IMR-90 (cell line): ENCODE measurements at regions not wholly inside any gene's neighbourhood (a gene's known extent, or its start where the extent isn't known, plus 50 kb on each side); places are given as distances from the start of the nearest gene placed in this dataset.

Source experiments
- ATAC-seq: fragments of 200-7000 bp; cut with Tn5 transposase; 2 replicates; pipeline ENCODE4 v1.9.1; 2020; ENCODE audit warnings: low read depth, mild to moderate bottlenecking, moderate library complexity
- BruUV-seq: library from RNA; stranded (reverse); fragments of 400-500 nt; replicated peaks from 2 replicates; lab custom pipeline; 2021; lab: Mats Ljungman, UMichigan
- CTCF ChIA-PET: fragments of 300-600 bp; formaldehyde crosslinking; extraction: SDS; loops from one replicate; lab custom pipeline; 2021; ENCODE audit warnings: antibody characterized with exemption; lab: Yijun Ruan, JAX
- POLR2A ChIA-PET: fragments of 300-600 bp; sonication (Branson Sonifier 250); formaldehyde crosslinking; loops from one replicate; lab custom pipeline; 2022; ENCODE audit warnings: antibody characterized with exemption; ENCODE audit not compliant: unreplicated experiment; lab: Charles Lee
- DNase-seq: peaks from one replicate; pipeline ENCODE4 v3.0.0; 2013
- H2AFZ ChIP-seq: replicated peaks from 2 replicates; pipeline ENCODE3; 2013; ENCODE audit warnings: low read length, mild to moderate bottlenecking; ENCODE audit not compliant: poor library complexity
- H2AK5ac ChIP-seq: 2 replicates; pipeline ENCODE4 v1.6.1; 2013; ENCODE audit warnings: low read depth, low read length, inconsistent platforms
- H2AK9ac ChIP-seq: replicated peaks from 2 replicates; pipeline ENCODE3; 2013; ENCODE audit warnings: mild to moderate bottlenecking, low read depth, low read length, moderate library complexity; ENCODE audit not compliant: poor library complexity
- H2BK120ac ChIP-seq: 2 replicates; pipeline ENCODE4 v1.6.1; 2013; ENCODE audit warnings: low read depth, low read length, inconsistent platforms
- H2BK15ac ChIP-seq: 3 replicates; pipeline ENCODE4 v1.6.1; 2013; ENCODE audit warnings: low read depth, low read length, inconsistent platforms
- H2BK20ac ChIP-seq: 2 replicates; pipeline ENCODE4 v1.6.1; 2013; ENCODE audit warnings: low read depth, mild to moderate bottlenecking, inconsistent platforms, low read length, moderate library complexity
- H2BK5ac ChIP-seq: 2 replicates; pipeline ENCODE4 v1.6.1; 2013; ENCODE audit warnings: mild to moderate bottlenecking, low read depth, low read length, inconsistent platforms; ENCODE audit not compliant: poor library complexity, severe bottlenecking
- H3K14ac ChIP-seq: replicated peaks from 2 replicates; pipeline ENCODE4 v1.6.1; 2013; ENCODE audit warnings: low read depth, low read length, inconsistent platforms
- H3K18ac ChIP-seq: 2 replicates; pipeline ENCODE4 v1.6.1; 2013; ENCODE audit warnings: low read depth, low read length, control low read depth
- H3K23ac ChIP-seq: 2 replicates; pipeline ENCODE4 v1.6.1; 2013; ENCODE audit warnings: low read depth, low read length, inconsistent platforms
- H3K27ac ChIP-seq: 2 replicates; pipeline ENCODE4 v1.5.1; 2013; ENCODE audit warnings: mild to moderate bottlenecking, control low read depth, low read length; ENCODE audit not compliant: insufficient read depth
- H3K27me3 ChIP-seq: 2 replicates; pipeline ENCODE4 v1.6.1; 2013; ENCODE audit warnings: low read length; ENCODE audit not compliant: control insufficient read depth, insufficient read depth
- H3K36me3 ChIP-seq: 2 replicates; pipeline ENCODE4 v1.6.1; 2013; ENCODE audit warnings: low read length, mixed read lengths; ENCODE audit not compliant: control insufficient read depth, insufficient read depth
- H3K4ac ChIP-seq: 2 replicates; pipeline ENCODE4 v1.6.1; 2013; ENCODE audit warnings: low read depth, low read length, inconsistent platforms
- H3K4me1 ChIP-seq: 2 replicates; pipeline ENCODE4 v1.6.1; 2013; ENCODE audit warnings: low read length, mixed read lengths; ENCODE audit not compliant: control insufficient read depth, insufficient read depth
- H3K4me2 ChIP-seq: 2 replicates; pipeline ENCODE4 v1.6.1; 2013; ENCODE audit warnings: low read depth, mild to moderate bottlenecking, control low read depth, low read length, moderate library complexity
- H3K4me3 ChIP-seq: 2 replicates; pipeline ENCODE4 v1.5.1; 2013; ENCODE audit warnings: low read depth, mild to moderate bottlenecking, control low read depth, low read length, moderate library complexity; ENCODE audit not compliant: insufficient read depth
- H3K56ac ChIP-seq: 2 replicates; pipeline ENCODE4 v1.6.1; 2013; ENCODE audit warnings: low read length, inconsistent platforms; ENCODE audit not compliant: insufficient read depth; ENCODE audit errors: extremely low read depth
- H3K79me1 ChIP-seq, 2 experiments: 2 replicates each; pipeline ENCODE4 v1.6.1; 2013; ENCODE audit warnings: low read length in 2 of 2, inconsistent platforms in 1 of 2, low read depth in 1 of 2
- H3K9ac ChIP-seq: 2 replicates; pipeline ENCODE4 v1.6.1; 2013; ENCODE audit warnings: low read depth, low read length, control low read depth
- H3K9me1 ChIP-seq: 2 replicates; pipeline ENCODE4 v1.6.1; 2013; ENCODE audit warnings: low read length, inconsistent platforms; ENCODE audit not compliant: insufficient read depth
- H3K9me3 ChIP-seq: 2 replicates; pipeline ENCODE4 v1.6.1; 2013; ENCODE audit warnings: low read length; ENCODE audit not compliant: control insufficient read depth, insufficient read depth
- H4K20me1 ChIP-seq: 2 replicates; pipeline ENCODE4 v1.6.1; 2013; ENCODE audit warnings: low read length, inconsistent platforms; ENCODE audit not compliant: insufficient read depth
- H4K5ac ChIP-seq: 2 replicates; pipeline ENCODE4 v1.6.1; 2013; ENCODE audit warnings: mild to moderate bottlenecking, low read depth, low read length, control low read depth
- H4K8ac ChIP-seq, 2 experiments: 2 replicates each; pipeline ENCODE4 v1.6.1; 2013; ENCODE audit warnings: low read depth in 2 of 2, low read length in 2 of 2, control low read depth in 1 of 2, inconsistent platforms in 1 of 2
- H4K91ac ChIP-seq: 2 replicates; pipeline ENCODE4 v1.6.1; 2013; ENCODE audit warnings: low read depth, low read length, inconsistent platforms; ENCODE audit not compliant: insufficient read depth
- BHLHE40 ChIP-seq: fragments of 150-350 bp; IDR thresholded peaks from 2 replicates; pipeline ENCODE4 v1.6.1; 2016; ENCODE audit warnings: mild to moderate bottlenecking, low read depth, low read length
- CEBPB ChIP-seq: IDR thresholded peaks from 2 replicates; pipeline ENCODE4 v1.6.1; 2012; ENCODE audit warnings: low read depth, low read length, improper control_type of control experiment
- CHD1 ChIP-seq: IDR thresholded peaks from 2 replicates; pipeline ENCODE4 v1.6.1; 2012; ENCODE audit warnings: low read depth, low read length, improper control_type of control experiment
- CTCF ChIP-seq: conservative IDR thresholded peaks from 2 replicates; pipeline ENCODE4 v1.5.1; 2012; ENCODE audit warnings: mild to moderate bottlenecking, low read depth, low read length, improper control_type of control experiment
- ELK1 ChIP-seq: fragments of 150-350 bp; IDR thresholded peaks from 2 replicates; pipeline ENCODE4 v1.6.1; 2016; ENCODE audit warnings: low read depth, mild to moderate bottlenecking, low read length, moderate library complexity, borderline replicate concordance
- FOS ChIP-seq: fragments of 150-350 bp; IDR thresholded peaks from 2 replicates; pipeline ENCODE4 v1.6.1; 2016; ENCODE audit warnings: low read depth, low read length
- MAFK ChIP-seq: IDR thresholded peaks from 2 replicates; pipeline ENCODE4 v1.6.1; 2012; ENCODE audit warnings: low read depth, low read length, improper control_type of control experiment
- MAZ ChIP-seq: IDR thresholded peaks from 2 replicates; pipeline ENCODE4 v1.6.1; 2012; ENCODE audit warnings: low read depth, mild to moderate bottlenecking, low read length, improper control_type of control experiment, moderate library complexity, borderline replicate concordance
- MXI1 ChIP-seq: IDR thresholded peaks from 2 replicates; pipeline ENCODE4 v1.6.1; 2012; ENCODE audit warnings: low read depth, mild to moderate bottlenecking, low read length, moderate library complexity, borderline replicate concordance
- NFE2L2 ChIP-seq: fragments of 150-350 bp; IDR thresholded peaks from 2 replicates; pipeline ENCODE4 v1.6.1; 2016; ENCODE audit warnings: low read depth, mild to moderate bottlenecking, low read length
- POLR2A ChIP-seq: IDR thresholded peaks from 2 replicates; pipeline ENCODE4 v1.6.1; 2012; ENCODE audit warnings: mild to moderate bottlenecking, low read depth, low read length
- RAD21 ChIP-seq: IDR thresholded peaks from 2 replicates; pipeline ENCODE4 v1.6.1; 2012; ENCODE audit warnings: low read length, improper control_type of control experiment
- RCOR1 ChIP-seq: IDR thresholded peaks from 2 replicates; pipeline ENCODE4 v1.6.1; 2012; ENCODE audit warnings: mild to moderate bottlenecking, low read length, improper control_type of control experiment; ENCODE audit not compliant: insufficient replicate concordance
- RFX5 ChIP-seq: IDR thresholded peaks from 2 replicates; pipeline ENCODE4 v1.8.0; 2012; ENCODE audit warnings: low read depth, mild to moderate bottlenecking, low read length, moderate library complexity
- SMC3 ChIP-seq: fragments of 150-350 bp; IDR thresholded peaks from 2 replicates; pipeline ENCODE4 v1.6.1; 2016; ENCODE audit warnings: low read depth, mild to moderate bottlenecking, antibody characterized with exemption, low read length, moderate library complexity
- USF2 ChIP-seq: fragments of 150-350 bp; IDR thresholded peaks from 2 replicates; pipeline ENCODE4 v1.6.1; 2017; ENCODE audit warnings: mild to moderate bottlenecking, antibody characterized with exemption, low read length, low read depth
- WGBS, 2 experiments: methylation state at CpG; one replicate each; pipeline versions ENCODE4 v1.1.5 to v1.1.7; 2013; ENCODE audit warnings: missing lambda C conversion rate in 2 of 2; ENCODE audit not compliant: insufficient read length in 1 of 2; ENCODE audit errors: extremely low coverage in 2 of 2; 5-methylcytosine and 5-hydroxymethylcytosine counted together
- dilution Hi-C: fragments of 300-500 bp; cut with HindIII; formaldehyde crosslinking; loops from one replicate; pipeline ENCODE4 v1.14.3; 2018; ENCODE audit warnings: low sequenced_read_pairs; ENCODE audit not compliant: unreplicated experiment
- in situ Hi-C: fragments of 300-500 bp; cut with MboI; formaldehyde crosslinking; loops from 3 replicates; pipeline ENCODE4 v1.14.3; 2019; ENCODE audit warnings: low sequenced_read_pairs, inconsistent platforms, mixed read lengths
- intact Hi-C: fragments of 100-400 bp; cut with micrococcal nuclease; formaldehyde crosslinking; loops from 2 replicates; pipeline ENCODE4 v1.10.0; 2022

DNA sequence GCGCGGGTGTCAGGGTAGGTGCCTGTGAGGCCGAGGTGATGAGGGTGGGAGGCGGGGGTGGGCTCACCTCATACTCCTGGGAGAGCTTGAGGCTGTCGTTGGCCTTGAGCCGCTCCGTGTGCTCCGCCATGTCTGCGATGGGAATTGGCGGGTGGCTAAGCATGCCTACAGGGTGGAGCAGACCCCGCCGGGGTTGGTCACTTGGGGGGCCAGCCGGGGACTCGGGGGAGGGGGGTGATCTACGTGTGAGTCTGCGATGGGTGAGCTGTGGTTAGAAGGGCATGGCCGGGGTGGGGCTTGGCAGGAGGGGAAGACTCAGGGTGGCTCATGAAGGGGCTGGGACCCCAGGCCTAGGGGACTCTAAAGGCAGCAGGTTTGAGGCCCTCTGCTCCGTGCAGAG lies 125.2 kb downstream of the PTPRS start:
- no peak overlapping the region for H2AFZ ChIP-seq
- H3K18ac ChIP-seq = no peak overlapping the region
- H2BK20ac ChIP-seq = no peak overlapping the region
- no peaks in the 10 kb centered on the region for H4K20me1 ChIP-seq
- H4K5ac ChIP-seq = no peak overlapping the region
- H3K4me3 ChIP-seq = no peak overlapping the region
- TF ChIP-seq RCOR1 (no peak), CTCF (no peak), NFE2L2 (no peak), RAD21 (no peak), MAFK (no peak), ELK1 (no peak), BHLHE40 (no peak), POLR2A (no peak), RFX5 (no peak), FOS (no peak), CEBPB (no peak), SMC3 (no peak), MXI1 (no peak), USF2 (no peak), CHD1 (no peak), MAZ (no peak)
- H2AK5ac ChIP-seq = no peak overlapping the region
- in situ Hi-C loops (no loop called here), dilution Hi-C loops (no loop called here), intact Hi-C loops (no loop called here)
- no peak overlapping the region for H4K8ac ChIP-seq
- H3K9me1 ChIP-seq = peaks cover 3% of the 10 kb centered on the region; the same call in 1 of the 2 replicates
- no peak overlapping the region for H2BK120ac ChIP-seq
- no peak for DNase-seq
- H3K9ac ChIP-seq = no peak overlapping the region
- H2AK9ac ChIP-seq = no peak overlapping the region
- H3K27ac ChIP-seq = no peak overlapping the region
- no peaks in the 10 kb centered on the region for H3K27me3 ChIP-seq
- no peak overlapping the region for H2BK5ac ChIP-seq
- H4K91ac ChIP-seq = no peak overlapping the region
- WGBS, 2 experiments = no CpG with 5 or more reads among the region's 18 CpGs
- no peak overlapping the region for H2BK15ac ChIP-seq
- H3K4me2 ChIP-seq = no peak overlapping the region
- no peak overlapping the region for H3K14ac ChIP-seq
- BruUV-seq = no TSS peak
- POLR2A ChIA-PET = no interaction called here
- no peak for ATAC-seq
- H3K56ac ChIP-seq = no peak overlapping the region
- H3K4ac ChIP-seq = no peak overlapping the region
- CTCF ChIA-PET = no interaction called here
- no peak overlapping the region for H3K23ac ChIP-seq
- H3K4me1 ChIP-seq = no peaks in the 10 kb centered on the region
- H3K9me3 ChIP-seq = peaks cover 3% of the 10 kb centered on the region; the same call in 1 of the 2 replicates
- peaks cover 87% of the 10 kb centered on the region for H3K36me3 ChIP-seq
- H3K79me1 ChIP-seq = no peaks in the 10 kb centered on the region
